ENCODE measurements at regions not wholly inside any gene's neighbourhood (a gene's known extent, or its start where the extent isn't known, plus 50 kb on each side); places are given as distances from the start of the nearest gene placed in this dataset.
"Not testable (repeated sequence)": the region's sequence is repeated elsewhere in the genome, so short reads cannot be mapped to it uniquely, and the experiment has no call there.

DNA sequence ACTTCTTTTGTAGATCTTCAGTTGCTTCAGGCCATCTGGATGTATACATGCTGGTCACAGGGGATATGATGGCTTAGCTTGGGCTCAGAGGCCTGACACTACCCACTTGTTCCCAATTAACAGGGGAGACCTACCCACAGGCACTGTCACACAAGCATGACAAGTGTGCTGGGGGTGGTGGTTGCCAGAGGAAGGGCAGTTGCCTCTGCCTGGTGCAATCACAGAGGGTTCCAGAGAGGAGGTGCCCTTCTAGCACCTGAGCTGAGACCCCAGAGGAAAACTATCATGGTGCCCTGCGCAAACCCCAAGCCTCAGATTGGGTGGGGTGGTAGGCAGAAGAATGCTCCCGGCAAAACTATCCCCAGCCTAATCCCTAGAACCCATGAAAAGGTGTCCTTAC is 65.6 kb upstream of the NANOS1 start:
- H3K9ac ChIP-seq (ENCODE audit: low read depth in 1 of 2, low read length in 2 of 2): no peak overlapping the region
- 95% methylated on average over 2 of the region's 2 CpGs for WGBS
- no peaks in the 10 kb centered on the region for H3K36me3 ChIP-seq (ENCODE audit: control insufficient read depth in 4 of 4, insufficient read depth in 3 of 4, low read depth in 1 of 4, low read length in 3 of 4)
- H3K4me3 ChIP-seq (ENCODE audit: low read depth in 1 of 3, low read length in 3 of 3): no peak overlapping the region
- no peaks in the 10 kb centered on the region for H3K27me3 ChIP-seq (ENCODE audit: control insufficient read depth in 4 of 4, insufficient read depth in 4 of 4, low read length in 3 of 4)
- TF ChIP-seq, protein P1, sequence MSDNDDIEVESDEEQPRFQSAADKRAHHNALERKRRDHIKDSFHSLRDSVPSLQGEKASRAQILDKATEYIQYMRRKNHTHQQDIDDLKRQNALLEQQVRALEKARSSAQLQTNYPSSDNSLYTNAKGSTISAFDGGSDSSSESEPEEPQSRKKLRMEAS (IDR thresholded peaks at IDR 0.05): no peak
- no peak for TF ChIP-seq EGR1 (IDR thresholded peaks at IDR 0.05; ENCODE audit: low read depth in 2 of 2)
- TF ChIP-seq RAD21 (IDR thresholded peaks at IDR 0.05): no peak
- TF ChIP-seq CTCF (IDR thresholded peaks at IDR 0.05; ENCODE audit: low read depth, low read length, missing input control): no peak
- TF ChIP-seq SP1 (IDR thresholded peaks at IDR 0.05): no peak
- TF ChIP-seq FOXA1 (IDR thresholded peaks at IDR 0.05): no peak
- TF ChIP-seq GABPA (IDR thresholded peaks at IDR 0.05 in 1 of 2, conservative IDR thresholded peaks at IDR 0.05 in 1 of 2): no peak
- H3K27ac ChIP-seq (ENCODE audit: low read depth in 1 of 2, low read length in 2 of 2): no peak overlapping the region
- H3K9me3 ChIP-seq (ENCODE audit: control insufficient read depth in 4 of 4, low read length in 3 of 4): no peaks in the 10 kb centered on the region
- no peaks in the 10 kb centered on the region for H3K4me1 ChIP-seq (ENCODE audit: control insufficient read depth in 4 of 4, insufficient read depth in 4 of 4, low read length in 3 of 4)
- DNase-seq (ENCODE audit: low spot score): no peak

DNA sequence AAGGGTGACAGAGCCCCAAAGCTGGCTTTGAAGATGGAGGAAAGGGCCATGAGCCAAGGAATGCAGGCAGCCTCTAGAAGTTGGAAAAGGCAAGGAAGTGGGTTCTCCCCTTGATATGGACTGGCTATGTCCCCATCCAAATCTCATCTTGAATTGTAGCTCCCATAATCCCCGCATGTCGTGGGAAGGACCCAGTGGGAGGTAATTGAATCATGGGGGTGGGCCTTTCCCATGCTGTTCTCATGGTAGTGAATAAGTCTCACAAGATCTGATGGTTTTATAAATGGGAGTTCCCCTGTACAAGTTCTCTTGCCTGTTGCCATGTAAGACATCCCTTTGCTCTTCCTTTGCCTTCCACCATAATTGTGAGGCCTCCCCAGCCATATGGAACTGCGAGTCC is 65.0 kb upstream of the NANOS1 start:
- peak; percentile 0 for DNase-seq (ENCODE audit: low spot score)
- H3K36me3 ChIP-seq (ENCODE audit: control insufficient read depth in 4 of 4, insufficient read depth in 3 of 4, low read depth in 1 of 4, low read length in 3 of 4); H3K27ac ChIP-seq (ENCODE audit: low read depth in 1 of 2, low read length in 2 of 2); H3K4me3 ChIP-seq (ENCODE audit: low read depth in 1 of 3, low read length in 3 of 3); H3K9ac ChIP-seq (ENCODE audit: low read depth in 1 of 2, low read length in 2 of 2); H3K4me1 ChIP-seq (ENCODE audit: control insufficient read depth in 4 of 4, insufficient read depth in 4 of 4, low read length in 3 of 4); H3K9me3 ChIP-seq (ENCODE audit: control insufficient read depth in 4 of 4, low read length in 3 of 4); H3K27me3 ChIP-seq (ENCODE audit: control insufficient read depth in 4 of 4, insufficient read depth in 4 of 4, low read length in 3 of 4): not testable (repeated sequence)
- WGBS: 81% methylated on average over 3 of the region's 3 CpGs

GRCh38 chr10:118965096-118965495 is 64.4 kb upstream of the NANOS1 start:
- 95% methylated on average over 2 of the region's 2 CpGs for WGBS
- H3K4me1 ChIP-seq (ENCODE audit: control insufficient read depth in 4 of 4, insufficient read depth in 4 of 4, low read length in 3 of 4): no peaks in the 10 kb centered on the region

More at GRCh38 chr10:118965096-118965495, 64.4 kb upstream of the NANOS1 start:
- Histone ChIP-seq H3K9me3 (ENCODE audit: control insufficient read depth in 4 of 4, low read length in 3 of 4) (no peaks in the 10 kb centered on the region), H3K9ac (ENCODE audit: low read depth in 1 of 2, low read length in 2 of 2) (no peak overlapping the region), H3K4me3 (ENCODE audit: low read depth in 1 of 3, low read length in 3 of 3) (no peak overlapping the region), H3K27ac (ENCODE audit: low read depth in 1 of 2, low read length in 2 of 2) (no peak overlapping the region), H3K27me3 (ENCODE audit: control insufficient read depth in 4 of 4, insufficient read depth in 4 of 4, low read length in 3 of 4) (no peaks in the 10 kb centered on the region), H3K36me3 (ENCODE audit: control insufficient read depth in 4 of 4, insufficient read depth in 3 of 4, low read depth in 1 of 4, low read length in 3 of 4) (no peaks in the 10 kb centered on the region)
- TF ChIP-seq HNF4G (IDR thresholded peaks at IDR 0.05): no peak
- TF ChIP-seq, protein P1 (IDR thresholded peaks at IDR 0.05): no peak
- TF ChIP-seq RAD21 (IDR thresholded peaks at IDR 0.05): no peak
- no peak for TF ChIP-seq HNF4A (conservative IDR thresholded peaks at IDR 0.05)
- TF ChIP-seq JUND (IDR thresholded peaks at IDR 0.05): no peak
- no peak for TF ChIP-seq EGR1 (IDR thresholded peaks at IDR 0.05; ENCODE audit: low read depth in 2 of 2)
- TF ChIP-seq ATF3 (IDR thresholded peaks at IDR 0.05): no peak
- TF ChIP-seq NR2F2 (IDR thresholded peaks at IDR 0.05): no peak
- TF ChIP-seq YY1 (IDR thresholded peaks at IDR 0.05): no peak
- TF ChIP-seq ZBTB33 (IDR thresholded peaks at IDR 0.05): no peak
- TF ChIP-seq CTCF (IDR thresholded peaks at IDR 0.05; ENCODE audit: low read depth, low read length, missing input control): no peak
- TF ChIP-seq FOXA2 (IDR thresholded peaks at IDR 0.05): no peak
- no peak for TF ChIP-seq TAF1 (conservative IDR thresholded peaks at IDR 0.05)
- TF ChIP-seq GABPA (IDR thresholded peaks at IDR 0.05 in 1 of 2, conservative IDR thresholded peaks at IDR 0.05 in 1 of 2): no peak
- no peak for TF ChIP-seq RXRA (IDR thresholded peaks at IDR 0.05)
- TF ChIP-seq, protein P2, sequence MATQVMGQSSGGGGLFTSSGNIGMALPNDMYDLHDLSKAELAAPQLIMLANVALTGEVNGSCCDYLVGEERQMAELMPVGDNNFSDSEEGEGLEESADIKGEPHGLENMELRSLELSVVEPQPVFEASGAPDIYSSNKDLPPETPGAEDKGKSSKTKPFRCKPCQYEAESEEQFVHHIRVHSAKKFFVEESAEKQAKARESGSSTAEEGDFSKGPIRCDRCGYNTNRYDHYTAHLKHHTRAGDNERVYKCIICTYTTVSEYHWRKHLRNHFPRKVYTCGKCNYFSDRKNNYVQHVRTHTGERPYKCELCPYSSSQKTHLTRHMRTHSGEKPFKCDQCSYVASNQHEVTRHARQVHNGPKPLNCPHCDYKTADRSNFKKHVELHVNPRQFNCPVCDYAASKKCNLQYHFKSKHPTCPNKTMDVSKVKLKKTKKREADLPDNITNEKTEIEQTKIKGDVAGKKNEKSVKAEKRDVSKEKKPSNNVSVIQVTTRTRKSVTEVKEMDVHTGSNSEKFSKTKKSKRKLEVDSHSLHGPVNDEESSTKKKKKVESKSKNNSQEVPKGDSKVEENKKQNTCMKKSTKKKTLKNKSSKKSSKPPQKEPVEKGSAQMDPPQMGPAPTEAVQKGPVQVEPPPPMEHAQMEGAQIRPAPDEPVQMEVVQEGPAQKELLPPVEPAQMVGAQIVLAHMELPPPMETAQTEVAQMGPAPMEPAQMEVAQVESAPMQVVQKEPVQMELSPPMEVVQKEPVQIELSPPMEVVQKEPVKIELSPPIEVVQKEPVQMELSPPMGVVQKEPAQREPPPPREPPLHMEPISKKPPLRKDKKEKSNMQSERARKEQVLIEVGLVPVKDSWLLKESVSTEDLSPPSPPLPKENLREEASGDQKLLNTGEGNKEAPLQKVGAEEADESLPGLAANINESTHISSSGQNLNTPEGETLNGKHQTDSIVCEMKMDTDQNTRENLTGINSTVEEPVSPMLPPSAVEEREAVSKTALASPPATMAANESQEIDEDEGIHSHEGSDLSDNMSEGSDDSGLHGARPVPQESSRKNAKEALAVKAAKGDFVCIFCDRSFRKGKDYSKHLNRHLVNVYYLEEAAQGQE (IDR thresholded peaks at IDR 0.05): no peak
- no peak for TF ChIP-seq FOXA1 (IDR thresholded peaks at IDR 0.05)
- TF ChIP-seq SP1 (IDR thresholded peaks at IDR 0.05): no peak
- peak; percentile 1 for DNase-seq (ENCODE audit: low spot score)
